GOT3 (cell line): ENCODE measurements at regions not wholly inside any gene's neighbourhood (a gene's known extent, or its start where the extent isn't known, plus 50 kb on each side); places are given as distances from the start of the nearest gene placed in this dataset.

Experiments used
- DNase-seq: peaks from one replicate; lab custom pipeline; 2025; ENCODE audit warnings: mixed read lengths; lab: John Stamatoyannopoulos, UW

- no peak for DNase-seq
Measured at GRCh38 chr3:124671106-124671505, 59.1 kb upstream of the UMPS start.

- DNase-seq = no peak
Measured at GRCh38 chr3:124674336-124674735, 55.9 kb upstream of the UMPS start.

- peak; percentile 29 for DNase-seq
Measured at GRCh38 chr3:124676236-124676635, 54.0 kb upstream of the UMPS start.

- DNase-seq = no peak
Measured at GRCh38 chr3:124679048-124679638, 51.1 kb upstream of the UMPS start.
